GM23248 (cell line): ENCODE measurements at regions not wholly inside any gene's neighbourhood (a gene's known extent, or its start where the extent isn't known, plus 50 kb on each side); places are given as distances from the start of the nearest gene placed in this dataset.

Experiments
- EZH2 ChIP-seq: fragments of 200-600 bp; sonication (generic); IDR thresholded peaks from 2 replicates; pipeline ENCODE4 v1.6.1; 2018; ENCODE audit warnings: antibody characterized with exemption, mild to moderate bottlenecking; ENCODE audit not compliant: insufficient read depth, poor library complexity, severe bottlenecking
- EZH2phosphoT487 ChIP-seq: fragments of 200-600 bp; sonication (generic); IDR thresholded peaks from 2 replicates; pipeline ENCODE4 v1.6.1; 2018; ENCODE audit warnings: antibody characterized with exemption, moderate library complexity, mild to moderate bottlenecking, low read depth; ENCODE audit not compliant: insufficient read depth

DNA sequence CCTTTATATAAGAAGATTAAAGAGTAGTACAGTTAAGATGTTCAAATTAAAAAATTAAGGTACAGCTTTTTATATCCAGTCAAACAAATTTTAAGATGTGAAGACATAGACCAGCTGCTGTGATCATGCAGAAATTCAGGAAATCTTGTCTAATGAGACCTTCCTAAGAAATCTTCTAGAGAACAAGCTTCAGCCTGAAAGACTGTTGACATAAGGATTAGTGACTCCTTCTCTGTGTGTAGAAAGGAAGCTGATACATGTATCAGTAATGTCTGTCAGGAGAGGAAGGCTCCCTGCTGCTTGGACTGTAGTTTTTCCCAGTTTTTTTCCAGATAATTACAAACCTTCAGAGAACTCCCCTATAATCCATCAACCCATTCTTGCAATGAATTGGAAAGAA lies 75.8 kb upstream of the PCSK5 start:
- TF ChIP-seq EZH2phosphoT487 (no peak), EZH2 (no peak)
